ENCODE measurements at regions not wholly inside any gene's neighbourhood (a gene's known extent, or its start where the extent isn't known, plus 50 kb on each side); places are given as distances from the start of the nearest gene placed in this dataset.

DNA sequence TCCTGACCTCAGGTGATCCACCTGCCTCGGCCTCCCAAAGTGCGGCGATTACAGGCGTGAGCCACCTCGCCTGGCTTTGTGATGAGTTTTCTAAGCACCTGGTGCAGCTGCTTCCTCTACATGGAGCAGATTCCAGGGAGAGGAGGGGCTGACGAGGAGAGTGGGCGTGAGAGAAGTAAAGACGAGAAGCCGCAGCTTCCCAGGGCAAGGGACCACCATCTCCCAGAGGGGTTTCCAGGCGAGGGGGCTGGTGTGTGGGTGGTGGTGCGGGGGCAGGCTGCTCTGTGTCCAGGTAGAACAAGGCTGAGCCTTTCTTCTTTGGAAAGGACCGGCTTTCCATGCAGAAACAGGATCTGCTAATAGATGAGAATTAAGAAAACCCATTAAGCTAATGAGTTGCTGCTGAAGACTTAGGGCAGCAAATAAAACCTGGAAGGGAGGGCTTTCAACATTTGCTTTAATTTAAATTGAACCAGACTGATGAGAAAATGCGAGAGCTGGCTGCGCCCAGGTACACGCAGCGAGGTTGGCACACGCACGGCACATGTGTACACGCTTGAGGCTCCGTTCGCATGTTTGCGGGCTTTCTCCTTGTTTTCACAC is 236.7 kb downstream of the RBFOX3 start:
- DNase-seq (ENCODE audit: low read depth in 2 of 3, low spot score in 1 of 3), result no peak

DNA sequence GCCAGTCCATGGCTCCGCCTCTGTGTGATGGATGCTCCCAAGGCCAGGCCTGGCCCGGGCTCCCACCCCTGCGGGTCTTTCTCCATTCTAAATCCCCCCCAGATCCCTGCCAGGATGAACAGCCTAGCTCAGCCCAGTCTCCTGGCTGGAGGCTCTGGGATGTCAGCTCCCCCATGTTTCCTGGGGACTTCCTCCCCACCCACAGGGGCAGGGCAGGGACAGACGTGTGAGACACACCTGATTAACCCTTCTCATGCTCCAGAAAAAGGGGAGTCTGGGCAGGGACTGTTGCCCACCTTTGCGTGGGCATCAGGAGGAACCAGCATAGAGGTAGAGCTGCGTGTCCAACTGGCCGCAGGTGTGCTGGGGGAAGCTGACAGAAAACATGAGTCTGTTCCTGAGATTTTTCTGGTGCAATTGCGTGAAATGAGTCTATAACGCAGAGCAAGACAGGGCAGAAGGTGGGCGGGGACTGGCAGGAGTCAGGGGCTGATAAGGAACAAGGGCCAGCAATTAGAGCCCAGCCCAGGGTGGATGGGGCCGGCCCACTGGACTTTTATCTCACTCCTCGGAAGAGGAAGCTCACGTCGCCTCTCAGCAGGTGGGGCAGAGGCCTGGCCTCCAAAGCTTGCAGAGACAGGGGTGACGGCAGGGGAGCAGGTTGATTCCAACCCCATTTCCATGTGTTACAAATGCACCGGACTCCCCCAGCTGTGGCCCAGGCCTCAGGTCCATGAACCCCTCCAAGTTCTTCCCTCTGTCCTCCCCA is 238.2 kb downstream of the RBFOX3 start:
- no peak for DNase-seq (ENCODE audit: low read depth in 2 of 3, low spot score in 1 of 3)

GRCh38 chr17:79371984-79372383 is 238.9 kb downstream of the RBFOX3 start:
- DNase-seq (ENCODE audit: low read depth in 2 of 3, low spot score in 1 of 3), result no peak

GRCh38 chr17:79370594-79370993 is 240.3 kb downstream of the RBFOX3 start:
- DNase-seq (ENCODE audit: low read depth in 2 of 3, low spot score in 1 of 3), result no peak

- DNase-seq (ENCODE audit: low read depth in 2 of 3, low spot score in 1 of 3), result no peak
These were observed 240.7 kb downstream of the RBFOX3 start for GRCh38 chr17:79370126-79370525.

GRCh38 chr17:79369532-79369931 is 241.3 kb downstream of the RBFOX3 start:
- no peak for DNase-seq (ENCODE audit: low read depth in 2 of 3, low spot score in 1 of 3)

- no peak for DNase-seq (ENCODE audit: low read depth in 2 of 3, low spot score in 1 of 3)
These were observed 241.8 kb downstream of the RBFOX3 start for GRCh38 chr17:79369001-79369400.

DNA sequence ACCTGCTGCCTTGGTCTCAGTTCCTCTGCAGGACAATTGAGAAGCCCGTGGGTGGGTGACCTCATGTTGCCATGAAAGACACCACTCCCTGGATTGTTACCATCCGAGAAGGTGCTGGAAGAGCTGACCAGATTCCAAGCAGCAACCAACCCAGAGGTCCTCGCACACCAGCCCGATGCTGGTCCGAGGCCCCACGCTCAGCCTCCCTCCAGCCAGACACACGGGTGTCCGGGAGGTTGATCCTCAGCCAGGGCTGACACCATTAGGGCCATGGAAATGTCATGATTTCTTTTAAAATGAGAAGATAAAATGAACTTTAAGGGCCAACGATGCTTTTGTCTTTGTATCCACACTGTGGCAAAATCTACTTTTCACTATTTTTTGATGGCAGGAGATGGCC is 242.3 kb downstream of the RBFOX3 start:
- DNase-seq (ENCODE audit: low read depth in 2 of 3, low spot score in 1 of 3), result no peak

DNA sequence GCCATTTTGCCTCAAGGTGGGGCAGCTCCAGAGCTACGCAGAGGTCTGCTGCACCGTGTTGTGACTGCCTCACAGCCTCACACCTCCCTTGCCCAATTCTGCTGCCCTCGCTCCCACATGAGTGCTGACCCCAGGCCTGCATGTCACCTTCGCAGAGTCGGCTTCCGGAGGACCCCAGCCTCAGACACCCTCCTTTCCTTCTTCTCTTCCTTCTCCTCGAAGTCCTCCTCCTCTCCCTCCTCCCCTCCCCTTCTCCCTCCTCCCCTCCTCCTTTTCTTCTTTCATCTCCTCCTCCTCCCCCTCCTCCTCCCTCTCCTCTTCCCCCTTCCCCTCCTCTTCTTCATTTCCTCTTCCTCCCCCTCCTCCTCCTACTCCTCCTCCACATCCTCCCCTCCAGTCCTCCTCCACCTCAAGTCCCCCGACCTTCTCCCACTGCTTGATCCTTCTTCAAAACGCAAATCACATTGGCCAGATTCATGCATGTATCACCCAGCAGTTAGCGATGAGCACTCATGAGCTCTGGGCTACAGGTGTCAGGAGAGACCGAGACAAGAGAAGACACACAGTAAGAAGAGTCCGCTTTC is 243.8 kb downstream of the RBFOX3 start:
- no peak for DNase-seq (ENCODE audit: low read depth in 2 of 3, low spot score in 1 of 3)

DNA sequence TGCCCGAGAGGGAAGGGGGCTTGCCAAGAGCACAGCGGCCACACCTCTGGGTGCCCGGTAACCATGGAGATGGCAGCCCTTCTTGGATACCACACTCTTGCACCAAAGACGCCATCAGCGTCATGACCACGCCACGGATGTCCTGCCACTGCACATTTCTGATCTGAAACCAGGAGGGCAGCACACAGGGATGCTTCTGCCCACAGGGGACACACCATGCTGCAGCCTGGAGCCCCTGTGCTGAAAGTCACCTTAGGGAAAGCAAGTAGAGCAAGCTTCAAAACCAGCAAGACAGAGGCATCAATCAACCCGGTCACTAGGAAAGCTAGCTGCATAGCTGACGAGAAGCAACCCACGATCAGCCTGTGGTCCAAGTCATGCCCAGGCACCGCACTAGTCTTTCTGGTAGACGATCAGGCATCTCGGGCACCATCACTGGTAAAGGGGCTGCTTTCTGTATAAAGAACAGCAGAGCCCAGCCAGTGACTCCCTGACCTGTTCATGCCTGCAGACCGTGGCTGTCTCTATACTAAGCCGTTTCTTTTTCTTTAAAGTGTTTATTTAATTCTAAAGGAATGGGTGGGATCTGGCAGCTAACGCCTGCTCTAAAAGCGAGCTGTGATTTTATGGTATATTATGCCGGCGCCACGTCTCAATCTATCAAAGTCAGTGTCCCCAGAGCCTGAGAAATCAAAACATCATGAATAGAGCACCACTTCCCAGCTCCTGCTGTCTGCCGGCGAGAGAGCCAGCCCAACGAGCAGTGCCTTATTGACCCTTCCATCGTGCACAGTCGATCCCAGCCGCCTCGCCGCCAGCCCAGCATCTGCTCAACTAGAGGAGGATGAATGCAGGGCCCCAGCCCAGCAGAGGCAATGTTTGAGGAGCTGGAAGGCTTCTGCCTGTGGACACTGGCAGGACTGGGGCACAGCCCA is 244.7 kb downstream of the RBFOX3 start:
- no peak for DNase-seq (ENCODE audit: low read depth in 2 of 3, low spot score in 1 of 3)

DNA sequence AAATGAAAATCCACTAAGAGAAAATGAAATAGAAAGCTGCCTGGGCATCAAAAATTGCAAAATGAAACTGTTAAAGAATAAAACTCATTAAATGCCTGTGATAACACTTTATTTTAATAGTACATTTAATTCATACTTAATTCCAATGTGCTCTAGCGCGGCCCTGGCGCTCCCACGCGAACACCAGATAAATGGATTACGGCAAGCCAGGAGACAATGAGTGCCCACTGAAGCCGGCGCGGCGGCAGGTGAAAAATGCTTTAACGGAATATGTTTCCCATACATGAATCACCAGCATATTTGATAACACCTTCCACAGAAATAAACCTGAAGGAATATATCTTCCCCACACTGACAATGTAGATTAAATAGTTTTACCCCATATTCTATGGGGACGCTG is 245.5 kb downstream of the RBFOX3 start:
- no peak for DNase-seq (ENCODE audit: low read depth in 2 of 3, low spot score in 1 of 3)

GRCh38 chr17:79364315-79365094 is 246.3 kb downstream of the RBFOX3 start:
- no peak for DNase-seq (ENCODE audit: low read depth in 2 of 3, low spot score in 1 of 3)

DNA sequence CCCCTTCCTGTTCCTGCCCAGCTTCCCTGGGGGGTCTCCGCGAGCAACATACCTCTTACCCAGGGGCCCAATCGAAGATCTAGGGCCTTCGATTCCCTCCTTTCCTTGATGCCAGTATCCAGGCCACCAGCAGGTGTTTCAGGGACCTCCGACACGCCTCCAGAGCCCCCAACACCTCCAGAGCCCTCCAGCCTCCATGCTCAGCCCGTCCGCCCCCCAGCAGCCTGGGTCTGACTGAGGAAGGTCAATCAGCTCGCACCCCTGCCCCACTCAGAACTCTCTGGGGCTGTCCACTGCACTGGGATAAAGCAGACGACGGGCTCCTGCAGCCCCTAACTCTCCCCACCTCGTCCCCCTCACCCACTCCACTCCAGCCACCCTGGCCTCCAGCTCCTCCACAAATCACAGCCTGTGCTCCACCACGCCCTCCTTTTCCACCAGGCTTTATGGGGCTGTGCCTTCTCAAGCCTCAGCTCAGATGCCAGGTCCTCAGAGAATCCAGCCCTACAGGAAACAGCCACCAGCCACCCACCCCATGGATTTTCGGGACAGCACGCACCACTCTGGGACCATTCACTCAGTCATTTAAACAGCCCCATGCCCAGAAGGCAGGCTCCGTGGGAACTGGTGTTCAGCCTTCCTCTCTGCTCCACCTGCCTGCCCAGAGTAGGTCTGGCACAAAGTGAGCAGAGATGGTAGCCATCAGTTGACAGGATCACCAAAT is 247.1 kb downstream of the RBFOX3 start:
- DNase-seq (ENCODE audit: low read depth in 2 of 3, low spot score in 1 of 3), result no peak

GRCh38 chr17:79362772-79363305 is 248.0 kb downstream of the RBFOX3 start:
- DNase-seq (ENCODE audit: low read depth in 2 of 3, low spot score in 1 of 3), result no peak

GRCh38 chr17:79361873-79362771 is 248.7 kb downstream of the RBFOX3 start:
- no peak for DNase-seq (ENCODE audit: low read depth in 2 of 3, low spot score in 1 of 3)

DNA sequence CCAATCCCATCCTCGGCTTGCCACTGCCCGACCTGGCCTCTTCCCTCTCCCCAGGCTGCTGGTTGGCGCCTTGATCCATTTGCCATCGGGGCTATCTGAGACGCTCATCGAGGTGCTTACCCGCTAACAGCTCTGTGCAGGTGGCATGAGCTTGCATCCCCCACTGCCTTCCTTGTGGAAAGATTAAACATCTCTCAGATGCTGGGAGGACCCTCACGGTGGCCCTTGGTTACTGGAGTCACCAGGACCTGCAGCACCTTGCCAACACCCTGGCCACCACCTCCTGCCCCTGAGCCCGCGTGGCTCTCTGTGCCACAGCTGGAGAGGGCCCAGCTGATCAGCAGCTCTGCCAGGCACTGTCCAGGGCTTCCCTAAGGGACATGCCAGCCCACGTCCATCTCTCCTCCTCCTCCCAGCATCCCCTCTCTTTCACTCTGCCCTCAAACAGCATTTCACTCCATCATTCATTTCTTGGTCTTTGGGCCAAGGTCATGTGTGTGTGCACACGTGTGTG is 249.6 kb downstream of the RBFOX3 start:
- DNase-seq (ENCODE audit: low read depth in 2 of 3, low spot score in 1 of 3), result no peak

GRCh38 chr17:79360196-79360595 is 250.7 kb downstream of the RBFOX3 start:
- DNase-seq (ENCODE audit: low read depth in 2 of 3, low spot score in 1 of 3), result no peak

DNA sequence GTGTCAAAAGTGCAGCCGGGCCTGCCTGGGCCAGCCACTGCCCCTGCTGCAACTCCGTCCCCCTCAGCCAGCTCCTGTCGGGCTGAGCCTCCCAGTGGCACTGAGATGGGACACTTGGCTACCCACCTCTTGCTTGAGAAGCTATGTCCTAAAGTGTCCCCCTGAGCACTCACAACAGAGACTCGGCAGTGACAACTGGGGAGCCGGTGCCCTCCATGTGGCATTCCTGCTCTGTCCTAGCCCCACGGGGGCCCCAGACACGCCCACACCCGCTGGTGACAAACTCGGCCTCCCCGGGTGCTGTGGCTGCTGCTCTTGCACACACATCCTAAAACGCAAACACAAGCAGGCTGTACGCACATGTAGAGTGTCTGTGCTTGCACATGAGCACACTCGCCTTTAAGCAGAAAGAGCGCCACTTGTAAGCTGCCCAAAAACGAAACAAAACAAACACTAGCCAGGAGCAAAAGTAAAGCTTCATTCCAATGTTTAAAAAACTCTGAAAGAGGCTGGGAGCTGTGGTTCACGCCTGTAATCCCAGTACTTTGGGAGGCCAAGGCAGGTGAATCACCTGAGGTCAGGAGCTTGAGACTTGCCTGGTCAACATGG is 253.9 kb downstream of the RBFOX3 start:
- DNase-seq (ENCODE audit: low read depth in 2 of 3, low spot score in 1 of 3), result no peak

All from stimulated activated CD4-positive, alpha-beta T cell treated with anti-CD3 and anti-CD28 coated beads, Interleukin-12 subunit alpha, Interleukin-12 subunit beta, amount 100 ng/mL, for 48 hours (primary cell).